ENCODE measurements at regions not wholly inside any gene's neighbourhood (a gene's known extent, or its start where the extent isn't known, plus 50 kb on each side); places are given as distances from the start of the nearest gene placed in this dataset.
"Not testable (repeated sequence)": the region's sequence is repeated elsewhere in the genome, so short reads cannot be mapped to it uniquely, and the experiment has no call there.

DNA sequence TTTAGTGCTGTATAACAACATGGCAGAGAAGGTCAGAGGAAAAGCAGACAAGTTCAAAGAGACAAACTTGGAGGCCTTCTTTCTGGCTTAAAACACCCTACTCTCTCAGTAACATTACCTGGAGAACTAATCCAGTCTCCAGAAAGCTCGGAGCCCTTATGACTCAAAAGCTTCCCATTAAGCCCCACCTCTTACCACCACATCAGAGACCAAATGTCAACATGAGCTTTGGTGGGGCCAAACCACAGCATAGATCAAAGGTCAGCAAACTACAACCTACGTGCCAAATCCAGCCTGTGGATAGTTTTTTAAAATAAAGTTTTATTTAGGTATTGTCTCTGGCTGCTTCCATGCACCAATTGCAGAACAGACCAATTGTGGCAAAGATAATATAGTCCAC lies 589.9 kb downstream of the DNAH5 start:
- no peak overlapping the region for H3K27ac ChIP-seq (ENCODE audit: low read depth, low read length)
- H2AFZ ChIP-seq (ENCODE audit: low read length, unreplicated experiment): no peak overlapping the region
- H3K36me3 ChIP-seq (ENCODE audit: insufficient read depth, low read length): no peaks in the 10 kb centered on the region
- no peaks in the 10 kb centered on the region for H3K79me2 ChIP-seq (ENCODE audit: control insufficient read depth, insufficient read depth, low read length, unreplicated experiment)
- H3K4me1 ChIP-seq (ENCODE audit: control insufficient read depth, insufficient read depth, low read length, unreplicated experiment): peaks cover 16% of the 10 kb centered on the region
- no peaks in the 10 kb centered on the region for H3K27me3 ChIP-seq (ENCODE audit: insufficient read depth, low read length)
- H3K4me3 ChIP-seq (ENCODE audit: low read depth, low read length): no peak overlapping the region

DNA sequence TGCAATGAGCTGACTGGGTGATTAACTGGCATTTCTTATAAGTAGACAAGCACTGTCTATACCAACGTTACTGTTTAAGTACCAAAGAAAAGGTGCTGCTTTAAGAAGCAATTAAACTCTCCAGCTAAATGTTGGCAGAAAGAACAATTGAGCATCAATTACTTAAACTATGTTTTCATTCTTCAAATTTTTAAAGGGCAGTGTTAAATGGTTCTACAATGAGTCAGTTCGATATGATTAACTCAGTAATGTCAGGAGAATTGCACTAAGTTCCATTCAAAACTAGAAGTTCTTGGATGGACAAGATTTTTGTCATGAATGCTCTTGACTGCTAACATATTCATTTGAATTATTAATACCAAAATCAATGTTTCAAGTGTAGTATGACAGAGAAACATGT lies 593.7 kb downstream of the DNAH5 start:
- Histone ChIP-seq H3K4me3 (ENCODE audit: low read depth, low read length) (no peak overlapping the region), H3K4me1 (ENCODE audit: control insufficient read depth, insufficient read depth, low read length, unreplicated experiment) (peaks cover 3% of the 10 kb centered on the region), H3K36me3 (ENCODE audit: insufficient read depth, low read length) (no peaks in the 10 kb centered on the region), H3K27ac (ENCODE audit: low read depth, low read length) (no peak overlapping the region), H2AFZ (ENCODE audit: low read length, unreplicated experiment) (no peak overlapping the region), H3K27me3 (ENCODE audit: insufficient read depth, low read length) (no peaks in the 10 kb centered on the region), H3K79me2 (ENCODE audit: control insufficient read depth, insufficient read depth, low read length, unreplicated experiment) (no peaks in the 10 kb centered on the region)

DNA sequence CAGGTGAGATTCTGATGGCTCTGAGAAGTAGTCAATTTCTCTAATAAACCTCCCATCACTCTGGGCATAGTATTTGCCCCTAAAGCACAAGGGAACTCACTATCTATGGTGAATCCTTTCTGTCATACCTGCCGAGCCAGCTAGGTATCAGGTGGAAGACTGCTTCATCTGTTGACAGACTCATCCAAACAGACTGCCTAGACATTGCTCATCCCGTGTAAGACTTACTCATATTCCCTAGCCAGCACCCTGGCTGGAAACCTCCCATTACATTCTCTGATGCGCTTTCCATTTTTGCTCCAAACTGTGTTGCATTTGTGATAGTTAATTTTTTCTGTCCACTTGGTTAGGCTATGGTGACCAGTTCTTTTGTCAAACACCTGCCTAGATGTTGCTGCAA lies 595.9 kb downstream of the DNAH5 start:
- H2AFZ ChIP-seq (ENCODE audit: low read length, unreplicated experiment): no peak overlapping the region
- no peak overlapping the region for H3K4me3 ChIP-seq (ENCODE audit: low read depth, low read length)
- peaks cover 3% of the 10 kb centered on the region for H3K4me1 ChIP-seq (ENCODE audit: control insufficient read depth, insufficient read depth, low read length, unreplicated experiment)
- no peak overlapping the region for H3K27ac ChIP-seq (ENCODE audit: low read depth, low read length)
- no peaks in the 10 kb centered on the region for H3K27me3 ChIP-seq (ENCODE audit: insufficient read depth, low read length)
- H3K36me3 ChIP-seq (ENCODE audit: insufficient read depth, low read length): no peaks in the 10 kb centered on the region
- no peaks in the 10 kb centered on the region for H3K79me2 ChIP-seq (ENCODE audit: control insufficient read depth, insufficient read depth, low read length, unreplicated experiment)

DNA sequence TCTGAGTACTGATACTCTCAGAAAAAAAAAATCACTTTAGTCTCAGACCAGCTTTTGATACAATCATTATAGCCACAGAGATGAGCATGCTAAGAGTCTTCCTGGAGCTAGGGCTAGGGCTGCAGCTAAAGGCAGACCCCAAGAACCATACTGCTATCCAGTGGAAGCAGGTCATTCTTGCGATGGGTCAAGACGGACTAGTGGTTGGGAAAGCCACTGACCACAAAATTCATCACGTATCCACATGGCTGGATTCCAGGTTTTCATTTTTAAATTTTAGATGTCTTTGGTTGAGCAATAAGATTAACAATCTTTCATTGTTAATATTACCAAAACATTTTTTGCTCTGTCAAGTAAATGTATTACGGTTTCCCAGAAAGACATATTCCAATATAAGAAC lies 598.1 kb downstream of the DNAH5 start:
- Histone ChIP-seq H3K27ac (ENCODE audit: low read depth, low read length) (no peak overlapping the region), H2AFZ (ENCODE audit: low read length, unreplicated experiment) (no peak overlapping the region), H3K4me3 (ENCODE audit: low read depth, low read length) (no peak overlapping the region), H3K27me3 (ENCODE audit: insufficient read depth, low read length) (no peaks in the 10 kb centered on the region), H3K36me3 (ENCODE audit: insufficient read depth, low read length) (no peaks in the 10 kb centered on the region), H3K79me2 (ENCODE audit: control insufficient read depth, insufficient read depth, low read length, unreplicated experiment) (no peaks in the 10 kb centered on the region), H3K4me1 (ENCODE audit: control insufficient read depth, insufficient read depth, low read length, unreplicated experiment) (peaks cover 3% of the 10 kb centered on the region)

DNA sequence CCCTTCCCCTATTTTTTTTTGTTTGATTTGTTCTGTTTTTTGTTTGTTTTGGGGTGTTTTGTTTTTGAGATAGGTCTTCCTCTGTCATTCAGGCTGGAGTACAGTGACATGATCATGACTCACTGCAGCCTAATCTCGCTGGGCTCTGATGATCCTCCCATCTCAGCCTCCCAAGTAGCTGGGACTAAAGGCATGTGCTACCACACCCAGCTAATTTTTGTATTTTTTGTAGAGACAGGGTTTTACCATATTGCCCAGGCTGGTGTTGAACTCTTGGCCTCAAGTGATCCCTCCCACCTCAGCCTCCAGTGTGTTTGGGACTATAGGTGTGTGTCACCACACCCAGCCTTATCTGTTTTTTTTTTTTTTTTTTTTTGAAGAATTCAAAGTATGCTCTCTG lies 605.4 kb downstream of the DNAH5 start:
- Histone ChIP-seq H3K27ac (ENCODE audit: low read depth, low read length) (no peak overlapping the region), H3K27me3 (ENCODE audit: insufficient read depth, low read length) (no peaks in the 10 kb centered on the region), H2AFZ (ENCODE audit: low read length, unreplicated experiment) (no peak overlapping the region), H3K4me1 (ENCODE audit: control insufficient read depth, insufficient read depth, low read length, unreplicated experiment) (no peaks in the 10 kb centered on the region), H3K4me3 (ENCODE audit: low read depth, low read length) (no peak overlapping the region), H3K36me3 (ENCODE audit: insufficient read depth, low read length) (no peaks in the 10 kb centered on the region), H3K79me2 (ENCODE audit: control insufficient read depth, insufficient read depth, low read length, unreplicated experiment) (no peaks in the 10 kb centered on the region)

DNA sequence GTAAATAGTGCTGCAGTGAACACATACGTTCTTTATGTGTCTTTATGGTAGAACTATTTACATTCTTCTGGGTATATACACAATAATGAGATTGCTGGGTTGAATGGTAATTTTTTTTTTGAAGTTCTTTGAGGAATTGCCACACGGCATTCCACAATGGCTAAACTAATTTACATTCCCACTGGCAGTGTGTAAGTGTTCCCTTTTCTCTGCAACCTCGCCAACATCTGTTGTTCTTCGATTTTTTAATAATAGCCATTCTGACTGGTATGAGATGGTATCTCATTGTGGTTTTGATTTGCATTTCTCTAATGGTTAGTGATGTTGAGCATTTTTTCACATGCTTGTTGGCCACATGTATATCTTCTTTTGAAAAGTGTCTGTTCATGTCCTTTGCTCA lies 609.5 kb downstream of the DNAH5 start:
- H3K36me3 ChIP-seq (ENCODE audit: insufficient read depth, low read length); H3K4me3 ChIP-seq (ENCODE audit: low read depth, low read length); H3K27me3 ChIP-seq (ENCODE audit: insufficient read depth, low read length); H2AFZ ChIP-seq (ENCODE audit: low read length, unreplicated experiment); H3K79me2 ChIP-seq (ENCODE audit: control insufficient read depth, insufficient read depth, low read length, unreplicated experiment); H3K4me1 ChIP-seq (ENCODE audit: control insufficient read depth, insufficient read depth, low read length, unreplicated experiment); H3K27ac ChIP-seq (ENCODE audit: low read depth, low read length): not testable (repeated sequence)

DNA sequence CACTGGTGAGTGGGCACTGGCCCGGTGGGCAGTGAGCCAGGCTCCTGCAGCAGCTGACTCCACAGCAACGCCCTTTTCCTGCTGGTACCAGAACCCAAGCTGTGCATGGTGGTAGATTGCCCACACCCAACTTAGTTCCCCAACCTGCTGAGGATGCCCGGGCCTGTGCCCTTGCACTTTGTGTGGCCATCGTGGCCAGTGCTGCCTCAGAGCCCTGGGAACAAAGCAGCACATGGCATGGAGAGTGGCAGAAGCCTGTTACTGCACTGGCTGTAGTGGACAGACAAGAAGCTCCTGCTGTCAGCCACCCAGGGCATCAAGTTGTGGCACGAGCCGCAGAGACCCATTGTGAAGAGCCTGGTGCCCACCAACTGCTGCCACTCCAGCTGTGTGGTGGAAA lies 612.9 kb downstream of the DNAH5 start:
- no peaks in the 10 kb centered on the region for H3K79me2 ChIP-seq (ENCODE audit: control insufficient read depth, insufficient read depth, low read length, unreplicated experiment)
- H3K36me3 ChIP-seq (ENCODE audit: insufficient read depth, low read length): no peaks in the 10 kb centered on the region
- no peaks in the 10 kb centered on the region for H3K27me3 ChIP-seq (ENCODE audit: insufficient read depth, low read length)
- H3K4me3 ChIP-seq (ENCODE audit: low read depth, low read length): no peak overlapping the region
- no peak overlapping the region for H3K27ac ChIP-seq (ENCODE audit: low read depth, low read length)
- peaks cover 16% of the 10 kb centered on the region for H3K4me1 ChIP-seq (ENCODE audit: control insufficient read depth, insufficient read depth, low read length, unreplicated experiment)
- H2AFZ ChIP-seq (ENCODE audit: low read length, unreplicated experiment): no peak overlapping the region

DNA sequence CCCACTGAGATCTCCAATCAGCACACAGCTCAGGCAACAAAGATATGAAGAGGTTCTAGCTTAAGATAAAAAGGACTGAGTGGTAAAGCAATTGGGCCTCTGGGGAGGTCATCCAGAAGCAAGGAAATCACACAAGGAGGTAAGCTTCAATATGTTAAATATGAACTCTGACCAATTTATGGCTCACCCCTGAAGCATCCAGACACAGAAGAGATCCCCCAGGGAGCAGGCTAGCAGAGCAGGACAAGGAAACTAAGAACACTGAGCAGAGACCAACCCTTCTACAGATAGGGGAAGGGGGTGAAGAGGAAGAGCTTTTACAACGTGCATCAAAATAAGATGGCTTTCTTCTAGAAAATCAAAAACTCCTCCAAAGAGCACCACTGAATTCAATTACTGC lies 616.2 kb downstream of the DNAH5 start:
- peak overlapping the region; percentile 48; the same call in 1 of the 2 replicates for H3K27ac ChIP-seq (ENCODE audit: low read depth, low read length)
- peak overlapping the region; percentile 11 for H2AFZ ChIP-seq (ENCODE audit: low read length, unreplicated experiment)
- no peaks in the 10 kb centered on the region for H3K27me3 ChIP-seq (ENCODE audit: insufficient read depth, low read length)

DNA sequence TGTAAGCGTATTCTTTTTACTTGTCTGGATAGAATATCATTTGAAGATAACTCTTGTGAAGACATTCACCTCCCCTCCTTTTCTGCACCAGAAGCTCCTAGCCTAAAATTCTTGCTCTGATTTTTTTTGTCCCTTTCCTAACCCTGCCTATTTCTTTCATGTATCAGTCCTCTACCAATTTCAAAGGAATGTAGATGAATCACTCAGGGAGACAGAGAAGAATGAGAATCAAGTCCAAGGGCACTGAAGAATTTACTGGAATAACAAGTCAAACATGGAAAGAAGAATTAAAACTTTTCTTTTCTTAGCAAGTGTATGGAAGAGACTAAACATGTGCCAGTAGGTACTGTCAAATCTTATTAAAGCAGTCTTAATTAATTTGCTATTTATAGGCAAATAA lies 618.7 kb downstream of the DNAH5 start:
- Histone ChIP-seq H3K4me1 (ENCODE audit: control insufficient read depth, insufficient read depth, low read length, unreplicated experiment) (peaks cover 23% of the 10 kb centered on the region), H2AFZ (ENCODE audit: low read length, unreplicated experiment) (no peak overlapping the region), H3K27me3 (ENCODE audit: insufficient read depth, low read length) (no peaks in the 10 kb centered on the region), H3K79me2 (ENCODE audit: control insufficient read depth, insufficient read depth, low read length, unreplicated experiment) (no peaks in the 10 kb centered on the region), H3K36me3 (ENCODE audit: insufficient read depth, low read length) (no peaks in the 10 kb centered on the region), H3K27ac (ENCODE audit: low read depth, low read length) (no peak overlapping the region), H3K4me3 (ENCODE audit: low read depth, low read length) (no peak overlapping the region; the same call in 1 of the 2 replicates)

More for the DNA sequence above, 616.2 kb downstream of the DNAH5 start:
- peaks cover 23% of the 10 kb centered on the region for H3K4me1 ChIP-seq (ENCODE audit: control insufficient read depth, insufficient read depth, low read length, unreplicated experiment)
- no peaks in the 10 kb centered on the region for H3K36me3 ChIP-seq (ENCODE audit: insufficient read depth, low read length)
- H3K4me3 ChIP-seq (ENCODE audit: low read depth, low read length): peak overlapping the region; percentile 29; the same call in 1 of the 2 replicates
- no peaks in the 10 kb centered on the region for H3K79me2 ChIP-seq (ENCODE audit: control insufficient read depth, insufficient read depth, low read length, unreplicated experiment)

DNA sequence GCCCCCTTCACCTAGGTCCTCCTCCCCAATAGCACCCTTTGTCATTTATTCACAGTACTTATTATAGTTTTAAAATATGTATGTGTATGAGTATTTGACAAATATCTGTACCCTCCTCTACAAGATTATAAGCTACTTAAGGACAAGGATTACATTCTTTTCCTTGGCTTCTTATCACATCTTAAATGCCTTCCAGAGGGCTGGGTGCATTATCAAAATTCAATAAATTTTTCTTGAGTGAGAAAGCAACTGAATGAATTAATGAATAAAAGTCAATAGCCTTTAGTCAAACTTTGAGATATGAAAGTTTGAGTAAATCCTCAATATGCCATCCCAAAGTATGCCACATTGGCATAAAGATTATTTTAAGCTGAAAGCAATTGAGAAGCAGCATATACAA lies 621.7 kb downstream of the DNAH5 start:
- Histone ChIP-seq H3K36me3 (ENCODE audit: insufficient read depth, low read length) (no peaks in the 10 kb centered on the region), H3K4me1 (ENCODE audit: control insufficient read depth, insufficient read depth, low read length, unreplicated experiment) (peaks cover 10% of the 10 kb centered on the region), H2AFZ (ENCODE audit: low read length, unreplicated experiment) (no peak overlapping the region), H3K27ac (ENCODE audit: low read depth, low read length) (no peak overlapping the region), H3K4me3 (ENCODE audit: low read depth, low read length) (no peak overlapping the region), H3K27me3 (ENCODE audit: insufficient read depth, low read length) (no peaks in the 10 kb centered on the region), H3K79me2 (ENCODE audit: control insufficient read depth, insufficient read depth, low read length, unreplicated experiment) (no peaks in the 10 kb centered on the region)

DNA sequence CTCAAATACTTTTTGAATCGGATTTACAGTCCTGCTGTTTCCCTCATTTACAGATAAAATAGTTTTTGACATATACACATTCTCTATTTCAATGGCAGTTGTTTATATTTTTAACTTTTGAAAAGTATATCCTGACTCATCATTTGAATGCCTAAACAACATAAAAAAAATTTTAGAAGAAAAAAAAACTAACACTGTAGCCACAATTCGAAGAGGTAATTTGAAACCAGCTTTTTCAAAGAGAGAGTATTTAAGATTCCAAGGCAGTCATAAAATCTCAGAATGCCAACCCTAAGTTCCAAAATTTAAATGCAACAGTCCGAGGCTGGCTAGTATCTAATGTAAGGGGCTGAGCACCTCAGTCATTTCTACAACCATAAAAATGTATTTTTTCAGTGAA lies 626.8 kb downstream of the DNAH5 start:
- Histone ChIP-seq H3K4me3 (ENCODE audit: low read depth, low read length) (no peak overlapping the region), H3K79me2 (ENCODE audit: control insufficient read depth, insufficient read depth, low read length, unreplicated experiment) (no peaks in the 10 kb centered on the region)

More for the DNA sequence above, 626.8 kb downstream of the DNAH5 start:
- H3K4me1 ChIP-seq (ENCODE audit: control insufficient read depth, insufficient read depth, low read length, unreplicated experiment): no peaks in the 10 kb centered on the region
- H3K36me3 ChIP-seq (ENCODE audit: insufficient read depth, low read length): no peaks in the 10 kb centered on the region
- H3K27ac ChIP-seq (ENCODE audit: low read depth, low read length): no peak overlapping the region
- H2AFZ ChIP-seq (ENCODE audit: low read length, unreplicated experiment): no peak overlapping the region
- H3K27me3 ChIP-seq (ENCODE audit: insufficient read depth, low read length): no peaks in the 10 kb centered on the region

All from ACC112 (cell line).